Activated naive CD4-positive, alpha-beta T cell treated with anti-CD3 and anti-CD28 coated beads for 36 hours (primary cell): ENCODE measurements at regions not wholly inside any gene's neighbourhood (a gene's known extent, or its start where the extent isn't known, plus 50 kb on each side); places are given as distances from the start of the nearest gene placed in this dataset.

Experiments
- CTCF ChIA-PET: fragments of 350-600 bp; sonication (Branson Sonifier 250); formaldehyde crosslinking; loops from one replicate; lab custom pipeline; 2021; ENCODE audit warnings: antibody characterized with exemption; lab: Charles Lee
- DNase-seq: peaks from one replicate; pipeline ENCODE4 v3.0.0-alpha.2; 2020
- H3K27ac Mint-ChIP-seq: one replicate; pipeline ENCODE4 v1.8.0; 2021; ENCODE audit warnings: mild to moderate bottlenecking, mixed read lengths
- H3K27me3 Mint-ChIP-seq: one replicate; pipeline ENCODE4 v1.8.0; 2021; ENCODE audit warnings: low read depth, mixed read lengths
- H3K36me3 Mint-ChIP-seq: one replicate; pipeline ENCODE4 v1.8.0; 2021; ENCODE audit warnings: low read depth, mixed read lengths
- H3K4me1 Mint-ChIP-seq: one replicate; pipeline ENCODE4 v1.8.0; 2021; ENCODE audit warnings: low read depth, mixed read lengths
- H3K4me3 Mint-ChIP-seq: one replicate; pipeline ENCODE4 v1.8.0; 2021; ENCODE audit warnings: mild to moderate bottlenecking, moderate library complexity, mixed read lengths
- H3K9me3 Mint-ChIP-seq: one replicate; pipeline ENCODE4 v1.8.0; 2021; ENCODE audit warnings: mixed read lengths
- intact Hi-C: fragments of 100-400 bp; cut with micrococcal nuclease; formaldehyde crosslinking; loops from one replicate; pipeline ENCODE4 v1.15.1; 2023

DNA sequence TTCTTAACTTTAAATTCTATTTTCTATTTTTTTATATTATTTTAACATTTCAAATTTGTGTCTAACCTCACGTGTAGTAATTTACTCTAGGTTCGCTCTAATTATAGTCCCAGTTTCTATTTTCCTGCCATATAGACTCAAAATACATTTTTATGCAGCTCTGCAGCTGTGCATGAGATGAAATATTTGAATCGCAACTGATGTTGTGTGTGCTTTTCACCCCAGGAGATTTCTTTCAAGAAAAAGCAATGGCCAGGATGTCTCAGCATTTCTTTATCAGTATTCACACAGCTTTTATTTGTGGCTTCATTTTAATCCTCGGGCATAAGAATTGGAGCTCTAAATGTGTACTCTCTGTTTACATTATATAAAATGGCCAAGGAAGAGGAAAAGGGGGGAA is 157.6 kb downstream of the HDGFL1 start:
- DNase-seq = no peak
- CTCF ChIA-PET = no interaction called here
- Mint-ChIP-seq H3K27ac (no peak overlapping the region), H3K4me3 (no peak overlapping the region), H3K36me3 (no peaks in the 10 kb centered on the region), H3K27me3 (no peaks in the 10 kb centered on the region), H3K4me1 (no peaks in the 10 kb centered on the region), H3K9me3 (peaks cover 4% of the 10 kb centered on the region)
- intact Hi-C loops = no loop called here

DNA sequence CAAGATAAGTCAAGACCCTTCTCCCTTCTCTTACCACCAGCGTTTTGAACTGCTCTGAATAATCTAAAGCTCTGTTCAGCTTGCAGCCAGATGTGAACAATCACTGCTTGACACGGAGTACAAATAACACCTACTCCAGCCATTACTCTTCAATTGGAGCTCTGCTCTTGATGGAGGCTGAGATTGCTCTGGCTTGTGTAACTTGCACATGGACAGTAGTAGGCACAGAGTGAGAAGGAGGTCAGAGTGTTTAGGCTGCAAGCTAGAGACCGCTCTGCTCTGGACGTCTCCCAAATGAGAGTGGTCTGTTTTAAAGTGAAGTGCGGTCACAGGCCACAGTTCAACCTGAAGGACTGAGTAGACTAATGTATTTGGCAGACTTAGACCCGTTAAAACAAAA is 158.3 kb downstream of the HDGFL1 start:
- no peaks in the 10 kb centered on the region for H3K27me3 Mint-ChIP-seq
- H3K36me3 Mint-ChIP-seq = no peaks in the 10 kb centered on the region
- CTCF ChIA-PET = no interaction called here
- intact Hi-C loops = no loop called here
- no peaks in the 10 kb centered on the region for H3K4me1 Mint-ChIP-seq
- H3K4me3 Mint-ChIP-seq = no peak overlapping the region
- no peak for DNase-seq
- peaks cover 2% of the 10 kb centered on the region for H3K9me3 Mint-ChIP-seq
- no peak overlapping the region for H3K27ac Mint-ChIP-seq

DNA sequence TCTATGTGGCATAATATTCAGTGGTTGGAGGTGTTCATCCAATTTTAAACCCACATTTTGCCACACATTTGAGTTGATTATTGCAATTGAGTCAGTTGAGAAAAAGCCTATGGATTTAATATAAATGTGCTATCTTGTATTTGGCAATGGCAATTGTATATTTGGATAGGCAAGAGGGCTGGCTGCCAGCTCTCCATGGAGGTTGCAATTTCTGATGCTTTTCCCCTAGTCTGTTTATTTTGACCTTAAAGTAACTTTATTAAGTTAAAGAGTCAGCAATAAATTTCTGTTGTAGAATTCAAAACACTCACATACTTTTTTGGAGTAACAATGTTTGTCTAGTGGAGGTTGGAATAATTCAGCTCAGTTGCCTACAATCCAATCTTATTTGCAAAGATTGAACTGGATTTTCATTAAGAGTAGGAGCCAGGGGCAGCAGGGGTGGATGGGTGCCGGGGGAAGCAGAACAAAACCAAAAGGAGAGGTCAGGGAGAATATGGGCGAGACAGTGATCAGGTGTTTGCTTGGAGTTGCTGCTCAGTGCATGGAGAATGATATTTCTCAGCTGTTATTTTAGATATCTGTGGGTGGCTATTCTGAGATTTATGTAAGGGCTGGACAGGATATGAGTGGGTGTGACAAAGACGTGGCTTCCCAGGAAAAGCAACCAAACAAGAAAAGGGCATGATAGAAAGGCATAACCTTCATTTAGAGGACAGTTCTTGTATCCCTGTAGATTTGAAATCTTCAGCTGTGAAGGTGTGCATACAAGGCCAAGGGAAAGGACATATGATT is 163.0 kb downstream of the HDGFL1 start:
- Mint-ChIP-seq H3K9me3 (no peaks in the 10 kb centered on the region), H3K27me3 (no peaks in the 10 kb centered on the region), H3K27ac (no peak overlapping the region), H3K36me3 (no peaks in the 10 kb centered on the region), H3K4me1 (no peaks in the 10 kb centered on the region), H3K4me3 (no peak overlapping the region)
- CTCF ChIA-PET = no interaction called here
- intact Hi-C loops = no loop called here
- no peak for DNase-seq

DNA sequence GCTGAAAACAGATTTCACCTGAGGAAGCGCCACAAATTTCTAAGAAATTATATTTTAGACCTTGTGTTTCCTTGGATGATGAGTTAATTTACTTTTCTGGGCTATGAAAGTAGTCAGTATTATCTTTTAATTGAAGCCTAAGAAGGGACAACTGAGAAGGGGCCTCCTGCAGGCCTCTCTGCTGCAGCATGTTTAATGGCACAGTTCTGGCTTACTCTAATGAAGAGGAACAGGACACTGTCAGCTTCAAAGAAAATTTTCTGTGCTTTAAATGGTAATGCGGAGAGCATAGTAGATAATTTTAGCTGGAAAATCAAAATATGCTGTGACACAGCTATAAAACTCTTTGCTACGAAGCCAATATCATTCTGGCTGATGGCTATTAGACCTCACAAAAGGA is 167.4 kb downstream of the HDGFL1 start:
- Mint-ChIP-seq H3K27ac (no peak overlapping the region), H3K36me3 (no peaks in the 10 kb centered on the region), H3K4me3 (no peak overlapping the region), H3K27me3 (no peaks in the 10 kb centered on the region), H3K4me1 (no peaks in the 10 kb centered on the region), H3K9me3 (no peaks in the 10 kb centered on the region)
- CTCF ChIA-PET = no interaction called here
- intact Hi-C loops = no loop called here
- no peak for DNase-seq

DNA sequence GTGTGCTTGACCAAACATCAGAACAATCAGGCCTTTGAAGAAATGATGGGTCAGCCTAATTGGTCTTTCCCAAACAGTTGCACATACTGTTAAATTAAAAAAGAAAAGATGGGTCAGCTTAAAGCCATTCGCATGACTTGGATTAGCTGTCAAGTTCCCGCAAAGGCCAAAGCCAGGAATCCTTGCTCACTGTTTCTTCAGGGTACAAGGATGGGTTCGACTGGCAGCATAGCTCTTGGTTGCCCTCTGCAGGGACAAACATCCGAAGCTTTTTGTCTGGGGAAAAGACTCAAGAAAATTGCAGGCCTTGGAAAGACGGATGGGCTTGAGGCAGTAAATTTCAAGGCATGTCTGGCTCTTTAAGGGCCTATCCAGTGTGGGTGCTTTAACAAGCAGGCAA is 168.0 kb downstream of the HDGFL1 start:
- no peak overlapping the region for H3K4me3 Mint-ChIP-seq
- no peaks in the 10 kb centered on the region for H3K36me3 Mint-ChIP-seq
- H3K27ac Mint-ChIP-seq = no peak overlapping the region
- no peaks in the 10 kb centered on the region for H3K4me1 Mint-ChIP-seq
- H3K27me3 Mint-ChIP-seq = no peaks in the 10 kb centered on the region
- intact Hi-C loops = no loop called here
- CTCF ChIA-PET = no interaction called here
- no peaks in the 10 kb centered on the region for H3K9me3 Mint-ChIP-seq
- no peak for DNase-seq

DNA sequence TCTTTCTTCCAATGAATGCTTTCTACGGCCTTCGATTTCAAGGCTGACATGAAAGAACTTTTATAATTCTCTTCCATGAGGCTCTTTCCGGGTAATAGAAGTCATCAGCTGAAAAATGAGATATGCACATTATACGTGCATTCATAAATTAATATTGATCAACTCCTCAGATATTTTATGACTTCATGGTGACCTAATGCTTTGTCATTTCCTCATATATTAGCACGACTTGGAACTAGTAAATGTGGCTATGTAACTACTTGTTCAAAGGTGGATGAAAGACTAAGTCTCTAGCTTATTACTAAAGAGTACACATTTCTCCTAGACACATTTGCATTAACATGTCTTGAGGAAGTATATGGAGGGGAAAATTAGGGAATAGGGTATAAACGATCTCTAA is 168.8 kb downstream of the HDGFL1 start:
- H3K27me3 Mint-ChIP-seq = no peaks in the 10 kb centered on the region
- DNase-seq = no peak
- intact Hi-C loops = no loop called here
- no peaks in the 10 kb centered on the region for H3K9me3 Mint-ChIP-seq
- no peak overlapping the region for H3K27ac Mint-ChIP-seq
- H3K4me3 Mint-ChIP-seq = no peak overlapping the region
- H3K36me3 Mint-ChIP-seq = no peaks in the 10 kb centered on the region
- H3K4me1 Mint-ChIP-seq = no peaks in the 10 kb centered on the region
- CTCF ChIA-PET = no interaction called here

DNA sequence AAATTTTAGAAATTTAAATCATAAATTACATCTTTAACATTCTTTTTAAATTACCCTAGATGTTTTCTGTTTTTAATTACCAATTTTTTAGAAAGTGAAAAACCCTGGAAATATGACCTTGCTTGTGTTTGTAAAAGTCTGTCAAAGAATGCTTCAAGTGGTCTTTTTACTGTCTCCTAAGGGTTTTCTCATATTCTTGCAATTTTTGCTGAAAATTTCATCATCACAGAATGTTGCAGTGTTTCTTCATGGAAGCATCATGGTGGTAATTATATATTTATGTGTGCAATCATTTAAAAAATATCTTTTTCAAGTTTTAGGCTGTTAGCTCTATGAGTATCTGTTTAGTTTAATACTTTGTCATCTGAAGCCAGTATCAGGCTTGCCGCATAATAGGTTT is 178.2 kb downstream of the HDGFL1 start:
- intact Hi-C loops = no loop called here
- H3K27ac Mint-ChIP-seq = no peak overlapping the region
- CTCF ChIA-PET = no interaction called here

DNA sequence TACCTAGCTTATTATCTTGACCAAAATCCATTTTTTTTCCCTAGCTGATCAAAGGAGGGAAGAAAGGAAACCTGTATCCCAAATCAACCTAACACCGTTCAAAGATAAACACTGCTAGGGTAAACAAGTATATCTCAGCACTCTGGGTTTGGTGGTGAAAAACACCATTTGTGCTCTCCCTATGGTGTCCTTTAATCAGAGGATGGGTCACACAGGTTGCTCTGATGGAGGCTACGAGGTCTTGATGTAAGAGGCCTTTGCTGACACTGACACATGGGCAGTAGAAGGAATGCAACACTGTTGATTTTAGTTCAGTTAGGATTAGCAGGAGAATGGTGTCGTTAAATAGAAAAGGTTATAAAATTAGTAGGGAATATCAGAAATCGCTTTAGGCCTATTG is 179.3 kb downstream of the HDGFL1 start:
- DNase-seq = no peak
- intact Hi-C loops = no loop called here
- Mint-ChIP-seq H3K27me3 (no peaks in the 10 kb centered on the region), H3K4me1 (no peaks in the 10 kb centered on the region), H3K27ac (no peak overlapping the region), H3K4me3 (no peak overlapping the region), H3K9me3 (no peaks in the 10 kb centered on the region), H3K36me3 (no peaks in the 10 kb centered on the region)
- CTCF ChIA-PET = no interaction called here

More for the DNA sequence above, 178.2 kb downstream of the HDGFL1 start:
- Mint-ChIP-seq H3K27me3 (no peaks in the 10 kb centered on the region), H3K36me3 (no peaks in the 10 kb centered on the region), H3K9me3 (no peaks in the 10 kb centered on the region), H3K4me1 (no peaks in the 10 kb centered on the region), H3K4me3 (no peak overlapping the region)
- DNase-seq = no peak

DNA sequence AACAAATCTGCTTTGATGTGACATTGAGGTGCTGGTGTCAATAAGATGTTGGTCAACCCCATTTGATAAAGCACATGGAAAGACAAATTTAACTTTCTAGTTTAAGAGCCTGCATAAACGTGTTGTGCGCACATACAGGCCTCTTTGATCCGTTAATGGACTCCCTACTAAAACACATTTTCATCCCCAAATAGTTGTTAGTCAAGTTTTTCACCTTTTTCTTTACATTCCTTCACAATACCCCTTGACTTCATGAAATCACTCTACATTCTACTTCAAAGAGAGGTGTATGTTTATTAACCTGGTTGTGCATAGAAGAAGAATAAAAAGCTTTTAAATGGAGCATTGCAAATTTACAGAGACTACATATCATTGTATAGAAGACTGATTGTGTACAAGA is 180.3 kb downstream of the HDGFL1 start:
- no peaks in the 10 kb centered on the region for H3K9me3 Mint-ChIP-seq
- no peak for DNase-seq
- H3K4me1 Mint-ChIP-seq = no peaks in the 10 kb centered on the region
- no peak overlapping the region for H3K27ac Mint-ChIP-seq
- intact Hi-C loops = no loop called here
- no peaks in the 10 kb centered on the region for H3K36me3 Mint-ChIP-seq
- H3K4me3 Mint-ChIP-seq = no peak overlapping the region
- CTCF ChIA-PET = no interaction called here
- no peaks in the 10 kb centered on the region for H3K27me3 Mint-ChIP-seq

DNA sequence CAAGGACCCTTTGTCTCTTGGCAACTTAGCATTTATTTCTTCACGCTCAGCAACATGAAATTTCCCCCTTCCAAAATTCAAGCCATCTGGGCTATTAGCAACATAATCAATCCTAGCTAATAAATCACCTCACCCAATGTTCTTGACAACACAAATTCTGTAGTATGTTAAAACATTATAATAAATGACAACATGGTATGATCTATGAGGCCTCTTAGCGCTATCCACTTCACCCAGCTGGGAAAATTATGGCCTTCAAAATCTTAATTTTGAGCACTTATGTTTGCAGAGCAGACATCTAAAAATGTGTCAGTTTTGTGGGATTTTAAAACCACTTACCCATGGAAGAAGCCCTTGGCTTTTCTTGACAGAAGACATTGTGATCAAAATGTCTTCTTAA is 181.9 kb downstream of the HDGFL1 start:
- H3K9me3 Mint-ChIP-seq = no peaks in the 10 kb centered on the region
- H3K27me3 Mint-ChIP-seq = no peaks in the 10 kb centered on the region
- no peak for DNase-seq
- no peaks in the 10 kb centered on the region for H3K36me3 Mint-ChIP-seq
- CTCF ChIA-PET = no interaction called here
- H3K4me1 Mint-ChIP-seq = no peaks in the 10 kb centered on the region
- no peak overlapping the region for H3K4me3 Mint-ChIP-seq
- no peak overlapping the region for H3K27ac Mint-ChIP-seq
- intact Hi-C loops = no loop called here

DNA sequence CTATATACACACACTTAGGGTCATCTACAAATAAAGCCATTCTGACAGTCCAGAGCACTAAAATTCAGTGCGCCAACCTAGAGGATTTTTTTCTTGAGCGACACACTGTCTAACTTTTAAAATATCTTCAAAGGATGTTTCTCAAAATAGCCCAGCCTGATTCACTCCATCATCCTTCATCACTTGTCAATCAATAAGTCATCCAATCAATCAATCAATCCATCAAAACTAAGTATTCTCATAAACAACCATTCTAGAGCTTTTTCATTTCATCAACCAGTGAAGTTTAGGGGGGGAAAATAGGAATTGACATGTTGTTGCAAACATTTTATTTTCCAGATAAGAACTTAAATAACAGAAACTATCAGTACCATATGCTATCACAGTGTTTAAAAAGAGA is 183.2 kb downstream of the HDGFL1 start:
- Mint-ChIP-seq H3K9me3 (no peaks in the 10 kb centered on the region), H3K27me3 (no peaks in the 10 kb centered on the region), H3K36me3 (no peaks in the 10 kb centered on the region), H3K4me1 (no peaks in the 10 kb centered on the region), H3K27ac (no peak overlapping the region), H3K4me3 (no peak overlapping the region)
- intact Hi-C loops = no loop called here
- DNase-seq = no peak
- CTCF ChIA-PET = interaction anchor here (0.7 kb wide), 1 partner anchor 1516 kb away, joined by 3 read pairs; no protein-coding TSS in a partner anchor

DNA sequence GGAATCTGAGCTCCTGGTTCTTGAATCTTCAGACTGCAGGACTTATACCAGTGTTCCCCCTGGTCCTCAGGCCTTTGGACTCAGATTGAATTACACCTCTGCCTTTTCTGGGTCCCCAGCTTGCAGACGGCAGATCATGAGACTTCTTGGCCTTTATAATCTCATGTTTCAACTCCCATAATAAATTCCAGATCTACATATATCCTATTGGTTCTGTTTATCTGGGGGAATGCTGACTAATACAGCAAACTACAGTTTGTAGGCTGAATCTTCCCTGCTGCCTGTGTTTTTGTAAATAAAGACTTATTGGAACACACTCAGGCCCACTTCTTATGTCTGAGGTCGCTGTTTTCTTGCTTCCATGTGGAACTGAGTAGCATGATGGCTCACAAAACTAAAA is 184.7 kb downstream of the HDGFL1 start:
- Mint-ChIP-seq H3K36me3 (no peaks in the 10 kb centered on the region), H3K4me3 (no peak overlapping the region), H3K4me1 (no peaks in the 10 kb centered on the region), H3K27ac (no peak overlapping the region), H3K9me3 (no peaks in the 10 kb centered on the region), H3K27me3 (no peaks in the 10 kb centered on the region)
- intact Hi-C loops = no loop called here
- CTCF ChIA-PET = no interaction called here
- no peak for DNase-seq

DNA sequence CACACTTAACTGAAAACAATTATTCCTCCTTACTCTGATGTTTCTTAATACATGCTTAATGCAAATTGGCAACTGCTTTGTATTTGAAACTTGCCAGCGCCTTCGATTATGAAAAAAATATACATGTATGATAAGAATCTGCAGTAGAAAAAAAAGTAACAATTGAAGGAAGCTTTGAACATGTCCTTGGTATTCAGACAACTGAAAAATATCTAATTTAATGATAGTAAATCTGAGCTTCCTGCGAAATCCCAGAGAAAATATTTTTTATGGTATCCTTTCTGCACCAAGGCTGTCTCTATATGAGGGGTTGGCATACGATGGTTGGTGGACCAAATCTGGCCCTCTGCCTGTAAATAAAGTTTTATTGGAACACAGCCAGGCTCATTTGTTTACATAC is 186.2 kb downstream of the HDGFL1 start:
- Mint-ChIP-seq H3K27me3 (no peaks in the 10 kb centered on the region), H3K36me3 (no peaks in the 10 kb centered on the region), H3K4me1 (no peaks in the 10 kb centered on the region), H3K9me3 (peaks cover 2% of the 10 kb centered on the region), H3K4me3 (no peak overlapping the region), H3K27ac (no peak overlapping the region)
- intact Hi-C loops = no loop called here
- CTCF ChIA-PET = no interaction called here
- DNase-seq = no peak
